ENCODE measurements at regions not wholly inside any gene's neighbourhood (a gene's known extent, or its start where the extent isn't known, plus 50 kb on each side); places are given as distances from the start of the nearest gene placed in this dataset.
"Not testable (repeated sequence)": the region's sequence is repeated elsewhere in the genome, so short reads cannot be mapped to it uniquely, and the experiment has no call there.

DNA sequence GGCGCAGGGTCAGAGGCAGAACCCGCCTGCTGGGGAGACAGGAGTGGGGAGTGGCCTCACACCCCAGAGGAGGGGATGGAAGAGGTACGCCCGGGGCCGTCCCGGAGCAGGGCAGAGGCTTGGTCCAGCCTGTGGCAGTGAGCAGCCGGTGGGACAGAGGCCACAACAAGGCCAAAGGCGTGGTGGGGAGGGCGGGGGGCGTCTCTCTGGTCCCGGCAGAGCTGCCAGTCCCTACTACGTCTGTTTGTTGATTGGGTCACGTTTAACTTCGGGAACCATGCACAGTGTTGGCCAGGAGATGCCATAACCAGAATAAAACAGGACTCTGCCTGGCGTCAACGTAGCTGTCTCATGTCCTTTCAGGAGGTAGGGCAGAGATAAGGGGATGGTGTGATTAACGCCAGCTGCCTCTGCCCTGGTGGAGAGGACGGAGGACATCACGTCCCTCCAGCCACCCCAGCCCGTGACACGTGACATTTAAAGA lies 192.8 kb downstream of the BANP start:
- DNase-seq (ENCODE audit: low read depth in 1 of 2, low spot score in 1 of 2) (no peak), ATAC-seq (peak in 1 of 2 experiments; percentile 26; a peak in 2 of 6 replicates), FAIRE-seq (no peak)
- POLR2A ChIA-PET, result no interaction called here
- H3K4me3 ChIP-seq, result no peak overlapping the region
- H3K27ac ChIP-seq, result no peak overlapping the region
- CTCF ChIA-PET, result no interaction called here
- H3K9me3 ChIP-seq, result peaks cover 6% of the 10 kb centered on the region; the same call in 1 of the 3 replicates
- no peak overlapping the region for H3K4me2 ChIP-seq
- no peaks in the 10 kb centered on the region for H3K4me1 ChIP-seq
- 72% methylated on average over 13 of the region's 21 CpGs for WGBS (ENCODE audit: missing lambda C conversion rate)
- no peak for TF ChIP-seq CHD2 (IDR thresholded peaks at IDR 0.05; ENCODE audit: low read length, partially characterized antibody)
- no peak for TF ChIP-seq PBX3 (IDR thresholded peaks at IDR 0.05)
- no peak for TF ChIP-seq HMGXB4 (CRISPR knock-in tag; IDR thresholded peaks at IDR 0.05; ENCODE audit: borderline replicate concordance)
- no peak for TF ChIP-seq NFE2L2 (conservative IDR thresholded peaks at IDR 0.05; ENCODE audit: low read length)
- no peak for TF ChIP-seq E2F6 (IDR thresholded peaks at IDR 0.05; ENCODE audit: borderline replicate concordance, low read depth)
- no peak for TF ChIP-seq HOXA7 (CRISPR knock-in tag; IDR thresholded peaks at IDR 0.05)
- TF ChIP-seq MYC (IDR thresholded peaks at IDR 0.05; ENCODE audit: borderline replicate concordance, low read length), result no peak
- TF ChIP-seq HDAC2 (IDR thresholded peaks at IDR 0.05), result no peak
- no peak for TF ChIP-seq CTCF (IDR thresholded peaks at IDR 0.05)
- no peak for TF ChIP-seq MAFK (IDR thresholded peaks at IDR 0.05; ENCODE audit: partially characterized antibody)
- no peak for TF ChIP-seq JUN (IDR thresholded peaks at IDR 0.05)
- no peak for TF ChIP-seq EP300 (IDR thresholded peaks at IDR 0.05)

DNA sequence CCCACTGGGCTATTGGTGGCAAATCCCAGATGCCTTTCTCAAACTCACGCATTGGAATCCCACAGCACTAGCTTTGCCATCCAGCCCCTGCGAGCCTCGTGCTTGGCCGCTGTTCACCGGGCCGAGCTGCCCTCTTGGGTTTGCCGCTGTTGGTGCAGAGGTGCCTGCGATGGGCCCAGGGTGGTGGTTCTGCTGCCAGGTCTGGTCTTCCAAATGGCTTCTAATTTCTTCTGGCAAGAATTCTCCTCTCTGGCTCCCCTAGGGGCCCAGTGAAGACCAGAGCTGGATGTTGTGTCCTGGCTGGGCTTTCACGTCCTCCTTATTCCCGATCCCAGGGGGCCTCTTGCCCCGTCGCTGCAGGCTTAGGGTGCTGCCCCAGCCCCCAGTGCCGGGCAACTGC lies 194.1 kb downstream of the BANP start:
- H3K4me2 ChIP-seq, H3K4me3 ChIP-seq, POLR2A ChIA-PET, H3K9me3 ChIP-seq, H3K27ac ChIP-seq, H3K4me1 ChIP-seq, FAIRE-seq: not testable (repeated sequence)
- DNase-seq (ENCODE audit: low read depth in 1 of 2, low spot score in 1 of 2), result peak in 1 of 2 experiments; percentile 17
- peak; percentile 63 to 71; a peak in 5 of 6 replicates for ATAC-seq
- WGBS (ENCODE audit: missing lambda C conversion rate), result 92% methylated on average over 11 of the region's 13 CpGs
- CTCF ChIA-PET, result interaction anchor here (0.6 kb wide), 1 partner anchor 630 kb away, joined by 3 read pairs; no protein-coding TSS in a partner anchor

DNA sequence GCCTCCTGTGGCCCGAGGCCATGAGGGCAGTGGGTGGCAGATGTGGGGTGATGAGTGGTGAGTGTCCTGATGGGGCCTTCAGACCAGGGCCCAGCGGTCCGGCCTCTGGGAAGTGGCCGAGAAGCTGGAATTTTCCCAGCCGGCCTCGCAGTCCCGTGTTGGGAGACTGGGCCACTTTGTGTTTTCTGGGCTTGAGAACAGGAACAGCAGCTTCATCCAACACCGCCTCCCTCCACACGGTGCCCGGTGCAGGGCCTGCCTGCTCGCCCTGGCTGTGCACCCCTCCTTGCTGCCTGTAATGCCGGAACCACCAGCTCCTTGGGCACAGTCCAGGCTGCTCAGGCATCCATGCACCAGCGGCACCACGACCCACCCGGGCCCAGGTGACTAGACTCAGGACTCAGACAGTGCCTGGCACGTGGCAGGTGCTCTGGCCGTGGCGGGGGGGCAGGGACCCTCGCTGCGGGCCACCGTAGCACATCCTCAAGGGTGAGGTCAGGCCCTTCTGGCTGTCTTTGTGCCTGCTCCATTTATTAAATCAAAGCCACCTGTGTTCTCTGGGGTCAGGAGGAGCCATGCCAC lies 194.7 kb downstream of the BANP start:
- CTCF ChIA-PET; H3K4me3 ChIP-seq; H3K27ac ChIP-seq; FAIRE-seq; H3K4me2 ChIP-seq; H3K9me3 ChIP-seq; POLR2A ChIA-PET; DNase-seq (ENCODE audit: low read depth in 1 of 2, low spot score in 1 of 2): not testable (repeated sequence)
- 80% methylated on average over 19 of the region's 21 CpGs for WGBS (ENCODE audit: missing lambda C conversion rate)
- ATAC-seq, result peak; percentile 3 to 17; a peak in 3 of 6 replicates
- peaks cover 11% of the 10 kb centered on the region for H3K4me1 ChIP-seq

DNA sequence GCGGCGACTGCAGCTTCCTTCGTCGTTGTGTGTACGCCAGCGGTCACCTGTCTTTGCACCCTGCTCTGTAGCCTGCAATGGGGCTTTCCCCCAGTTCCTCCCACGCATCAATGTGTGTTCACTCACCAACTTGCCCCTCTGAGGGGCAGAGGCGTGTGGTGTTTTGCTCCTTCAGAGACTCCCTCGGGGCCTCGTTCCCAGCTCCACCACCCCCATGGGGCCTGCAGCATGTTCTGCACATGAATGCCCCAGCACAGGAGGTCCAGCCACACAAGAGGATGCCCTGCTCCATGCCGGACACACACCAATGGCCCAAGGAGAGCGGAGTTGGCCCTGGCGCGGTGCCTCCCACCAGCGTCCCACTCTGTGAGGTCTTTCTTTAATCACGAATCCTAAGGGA lies 196.8 kb downstream of the BANP start:
- H3K27ac ChIP-seq; FAIRE-seq; H3K9me3 ChIP-seq; DNase-seq (ENCODE audit: low read depth in 1 of 2, low spot score in 1 of 2); CTCF ChIA-PET; H3K4me3 ChIP-seq; POLR2A ChIA-PET; H3K4me2 ChIP-seq; ATAC-seq: not testable (repeated sequence)
- peaks cover 14% of the 10 kb centered on the region for H3K4me1 ChIP-seq
- WGBS (ENCODE audit: missing lambda C conversion rate), result 85% methylated on average over 16 of the region's 16 CpGs

- DNase-seq (ENCODE audit: low read depth in 1 of 2, low spot score in 1 of 2); CTCF ChIA-PET; H3K4me3 ChIP-seq; POLR2A ChIA-PET; ATAC-seq; H3K9me3 ChIP-seq; H3K4me2 ChIP-seq; FAIRE-seq; H3K27ac ChIP-seq: not testable (repeated sequence)
- peaks cover 14% of the 10 kb centered on the region for H3K4me1 ChIP-seq
- WGBS (ENCODE audit: missing lambda C conversion rate), result 100% methylated on average over 4 of the region's 11 CpGs
Observed at GRCh38 chr16:88148682-88149081, 197.4 kb downstream of the BANP start.

DNA sequence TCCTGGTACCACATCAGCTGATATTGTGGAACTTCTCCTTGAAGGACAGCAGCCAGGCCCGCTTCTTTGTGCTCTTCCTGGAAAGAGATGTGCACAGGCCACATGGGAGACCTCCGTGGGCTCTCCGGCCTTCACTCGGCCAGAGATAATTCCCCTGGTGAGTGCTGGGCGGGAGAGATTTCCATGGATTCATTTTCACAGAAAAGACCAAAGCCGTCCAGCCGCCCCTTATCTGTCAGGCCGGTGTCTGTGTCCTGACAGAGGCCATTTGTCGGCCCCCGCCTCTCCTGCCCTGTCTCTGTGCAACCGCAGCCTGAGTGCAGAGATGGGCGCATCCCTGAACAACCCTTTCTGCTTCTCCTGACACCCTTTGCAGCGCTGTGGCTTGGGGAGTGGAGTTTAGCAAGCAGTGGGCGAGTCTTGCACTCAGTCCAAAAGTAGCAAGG lies 197.9 kb downstream of the BANP start:
- FAIRE-seq; CTCF ChIA-PET; ATAC-seq; DNase-seq (ENCODE audit: low read depth in 1 of 2, low spot score in 1 of 2); H3K9me3 ChIP-seq; H3K4me2 ChIP-seq; H3K27ac ChIP-seq; H3K4me3 ChIP-seq; POLR2A ChIA-PET: not testable (repeated sequence)
- H3K4me1 ChIP-seq, result peaks cover 14% of the 10 kb centered on the region
- WGBS (ENCODE audit: missing lambda C conversion rate), result 95% methylated on average over 14 of the region's 14 CpGs

DNA sequence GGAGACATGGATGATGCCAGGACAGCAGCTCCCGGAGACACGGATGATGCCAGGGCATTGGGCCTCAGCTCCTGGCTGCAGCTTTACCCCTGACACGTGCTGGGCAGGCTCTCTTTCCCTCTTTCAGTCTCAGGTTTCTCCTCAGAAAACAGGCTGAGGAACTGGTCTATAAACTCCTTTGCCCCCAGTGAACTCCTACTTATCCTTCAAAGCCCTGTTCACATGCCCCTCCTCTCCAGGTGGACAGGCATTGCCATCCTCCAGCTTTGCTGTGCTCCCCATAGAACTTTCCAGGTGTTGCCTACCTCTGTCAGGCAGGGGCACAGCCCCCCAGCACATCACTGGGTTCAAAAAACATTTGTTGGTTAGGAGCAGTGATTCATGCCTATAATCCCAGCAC lies 198.4 kb downstream of the BANP start:
- H3K4me1 ChIP-seq, result peaks cover 14% of the 10 kb centered on the region
- H3K27ac ChIP-seq; H3K9me3 ChIP-seq; ATAC-seq; POLR2A ChIA-PET; H3K4me2 ChIP-seq; CTCF ChIA-PET; H3K4me3 ChIP-seq; DNase-seq (ENCODE audit: low read depth in 1 of 2, low spot score in 1 of 2); FAIRE-seq: not testable (repeated sequence)
- WGBS (ENCODE audit: missing lambda C conversion rate), result 83% methylated on average over 1 of the region's 3 CpGs
